NCI-H187 treated with DMSO at 0.1 percent for 48 hours (cell line): ENCODE measurements at regions not wholly inside any gene's neighbourhood (a gene's known extent, or its start where the extent isn't known, plus 50 kb on each side); places are given as distances from the start of the nearest gene placed in this dataset.
A peak's percentile ranks its signal among the peaks of the same experiment; 100 is the strongest.

Source experiments
- DNase-seq: peaks from one replicate; lab custom pipeline; 2025; lab: John Stamatoyannopoulos, UW

- no peak for DNase-seq
Measured at GRCh38 chr12:100675432-100675831, 101.9 kb downstream of the GAS2L3 start.

- no peak for DNase-seq
Measured at GRCh38 chr12:100681074-100681473, 107.6 kb downstream of the GAS2L3 start.

- no peak for DNase-seq
Measured at GRCh38 chr12:100682178-100682577, 108.7 kb downstream of the GAS2L3 start.

- DNase-seq, result no peak
Measured at GRCh38 chr12:100687686-100688085, 106.9 kb upstream of the ANO4 start.

DNA sequence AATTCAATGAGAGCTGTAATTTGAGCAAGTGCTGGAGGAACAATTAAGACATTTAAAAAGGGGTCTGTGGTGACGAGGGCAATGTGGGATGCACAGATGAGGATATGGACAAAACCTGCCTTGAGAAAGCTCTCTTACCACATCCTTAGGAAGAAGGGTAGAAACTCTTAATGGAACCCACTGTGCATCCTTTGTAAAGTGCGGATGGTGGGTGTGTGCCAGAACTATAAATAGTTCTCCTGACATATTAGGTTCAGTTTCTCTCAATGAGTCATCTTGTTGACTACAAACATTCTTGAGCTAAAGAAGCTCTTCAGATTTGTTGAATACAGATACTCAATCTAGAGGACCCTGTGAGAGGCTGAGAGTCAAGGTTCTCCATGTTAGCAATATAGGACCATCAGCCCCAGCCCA lies 106.1 kb upstream of the ANO4 start:
- peak; percentile 26 for DNase-seq

DNA sequence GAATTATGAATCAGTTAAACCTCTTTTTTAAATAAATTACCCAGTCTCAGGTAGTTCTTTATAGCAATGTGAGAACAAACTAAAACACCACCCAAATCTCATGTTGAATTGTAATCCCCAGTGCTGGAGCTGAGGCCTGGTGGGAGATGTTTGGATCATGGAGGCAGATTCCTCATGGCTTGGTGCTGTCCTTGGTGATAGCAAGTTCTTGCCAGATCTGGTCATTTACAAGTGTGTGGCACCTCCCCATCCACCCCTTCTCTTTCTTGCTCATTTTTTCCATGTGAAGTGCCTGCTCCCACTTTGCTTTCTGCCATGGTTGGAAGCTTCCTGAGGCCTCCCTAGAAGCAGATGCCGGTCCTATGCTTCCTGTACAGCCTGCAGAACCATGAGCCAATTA lies 102.1 kb upstream of the ANO4 start:
- no peak for DNase-seq

DNA sequence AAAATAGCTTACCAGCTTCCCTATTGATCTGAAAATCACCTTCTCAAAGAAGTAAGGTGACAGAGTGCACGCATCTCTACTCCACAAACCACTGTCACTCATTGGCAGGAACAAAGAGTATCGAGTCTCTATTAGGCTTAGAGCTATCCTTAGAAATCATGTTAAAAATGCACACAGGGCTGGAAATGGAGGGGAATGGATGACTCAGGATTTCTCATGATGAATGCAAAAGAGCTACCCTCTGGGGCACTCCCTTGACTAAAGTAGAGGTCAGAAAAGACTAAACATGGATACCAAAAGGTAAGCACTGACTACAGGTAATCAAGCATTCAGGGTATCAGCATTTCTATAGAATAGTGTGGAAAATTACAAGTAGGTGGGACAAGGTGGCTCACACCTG lies 96.1 kb upstream of the ANO4 start:
- DNase-seq, result no peak

GRCh38 chr12:100699209-100699608 lies 95.4 kb upstream of the ANO4 start:
- DNase-seq, result no peak

DNA sequence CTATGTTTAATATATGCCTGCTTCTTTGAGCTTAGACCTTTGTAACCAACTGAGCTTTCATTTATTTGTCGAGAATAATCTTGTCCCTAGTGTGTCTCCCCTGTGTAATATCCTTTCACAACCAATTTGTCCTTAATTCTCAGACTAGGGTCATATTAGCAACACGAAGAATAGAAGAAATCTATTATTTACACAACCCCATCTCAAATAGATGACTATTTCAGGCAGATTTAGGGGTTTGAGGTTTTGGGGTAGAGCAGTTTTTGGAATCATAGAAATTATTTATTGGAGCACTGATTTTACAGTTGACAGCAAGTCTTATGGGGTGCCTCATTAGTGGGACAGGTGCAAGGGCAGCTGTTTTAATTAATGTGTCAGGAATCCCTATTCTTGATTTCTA lies 91.2 kb upstream of the ANO4 start:
- DNase-seq, result no peak

DNA sequence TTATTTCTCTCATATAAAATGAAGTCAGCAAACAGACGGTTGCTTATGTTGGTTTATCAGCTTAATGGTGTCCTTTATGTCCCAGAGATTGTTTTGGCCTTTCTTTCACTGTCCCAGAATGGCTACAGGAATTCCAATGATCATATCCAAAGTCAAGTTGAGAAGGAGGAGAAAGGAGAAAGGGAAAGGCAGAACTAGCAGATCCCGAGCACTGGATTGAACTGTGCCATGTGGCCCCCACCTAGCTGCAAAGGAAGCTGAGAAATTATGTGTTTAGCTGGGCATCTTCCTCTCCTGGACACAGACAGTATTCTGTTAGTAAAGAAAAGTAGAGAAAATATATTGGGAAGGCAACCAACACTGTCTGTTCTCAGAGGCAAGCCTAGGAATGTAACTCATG lies 90.7 kb upstream of the ANO4 start:
- DNase-seq, result no peak

DNA sequence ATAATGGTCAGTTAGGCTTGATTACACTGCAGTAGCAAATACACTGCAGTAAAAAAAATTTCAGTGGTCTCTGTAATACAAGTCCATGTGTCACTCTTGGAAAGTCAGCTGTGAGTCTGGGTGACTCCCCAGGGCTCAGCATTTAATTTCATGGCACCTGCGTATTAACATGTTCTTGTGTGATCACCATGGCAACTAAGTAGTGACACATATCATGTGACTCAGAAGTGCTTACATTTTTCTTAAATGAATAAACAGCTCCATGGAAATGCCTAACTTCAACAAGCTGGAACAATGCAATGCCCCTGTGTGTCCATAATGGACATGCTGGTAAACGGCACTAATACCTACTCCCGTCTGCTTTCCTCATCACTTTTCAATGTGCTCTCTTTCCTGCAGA lies 88.5 kb upstream of the ANO4 start:
- peak; percentile 92 for DNase-seq

GRCh38 chr12:100708591-100708990 lies 86.0 kb upstream of the ANO4 start:
- DNase-seq, result no peak

GRCh38 chr12:100715976-100716944 lies 78.3 kb upstream of the ANO4 start:
- no peak for DNase-seq

DNA sequence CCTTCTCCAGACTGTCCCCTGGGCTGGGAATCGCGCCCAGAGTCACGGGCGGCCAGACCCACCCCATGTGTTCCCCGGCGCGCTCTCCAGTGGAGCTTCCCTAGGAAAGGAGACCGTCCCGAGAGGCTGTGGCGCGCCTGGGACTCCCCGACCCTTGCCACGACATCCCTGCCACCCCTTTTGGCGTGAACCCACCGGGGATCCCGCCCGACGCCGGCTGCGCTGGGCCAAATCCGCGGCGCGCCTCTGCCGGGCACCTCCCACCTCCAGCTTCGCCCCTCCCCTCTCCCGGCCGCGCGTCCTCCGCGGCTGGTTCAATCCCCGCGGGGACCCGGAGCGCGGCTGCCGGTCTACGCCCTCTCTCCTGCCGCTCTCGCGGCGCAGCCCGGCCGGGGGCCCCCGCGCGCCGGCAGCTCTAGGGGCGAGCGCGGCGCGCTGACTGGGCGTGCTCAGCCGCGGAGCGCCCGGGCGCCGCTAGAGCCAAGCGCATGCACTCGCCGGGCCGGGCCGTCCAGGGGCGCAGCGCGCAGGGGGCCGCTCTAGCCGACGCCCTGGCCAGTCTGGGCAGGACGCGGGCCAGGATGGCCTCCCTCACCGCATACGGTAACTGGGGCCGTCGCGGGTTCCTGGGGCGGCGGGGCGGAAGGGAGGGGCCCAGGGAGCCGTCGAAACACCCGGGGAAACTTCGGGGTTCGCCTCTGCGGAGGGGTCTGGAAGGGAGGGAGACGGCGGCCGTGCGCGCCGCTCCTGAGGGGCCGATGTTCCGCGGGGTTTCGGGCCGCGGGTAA lies 77.4 kb upstream of the ANO4 start:
- DNase-seq, result no peak

DNA sequence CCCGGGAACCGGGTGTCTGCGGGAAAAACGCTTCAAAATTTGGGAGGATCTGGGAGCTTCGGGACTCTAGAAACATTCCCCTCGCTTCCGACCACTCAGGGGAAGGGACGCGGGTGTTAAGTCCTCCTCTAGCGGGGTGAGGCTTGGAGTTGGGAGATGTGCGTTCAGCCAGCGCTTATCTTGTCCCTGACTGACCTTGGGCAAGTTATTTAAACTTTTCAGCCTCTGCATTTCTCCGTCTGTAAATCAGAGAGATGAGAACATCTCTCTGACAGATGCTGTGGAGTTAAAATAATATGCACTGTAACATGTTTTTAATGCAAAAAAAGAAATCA lies 76.9 kb upstream of the ANO4 start:
- DNase-seq, result no peak

DNA sequence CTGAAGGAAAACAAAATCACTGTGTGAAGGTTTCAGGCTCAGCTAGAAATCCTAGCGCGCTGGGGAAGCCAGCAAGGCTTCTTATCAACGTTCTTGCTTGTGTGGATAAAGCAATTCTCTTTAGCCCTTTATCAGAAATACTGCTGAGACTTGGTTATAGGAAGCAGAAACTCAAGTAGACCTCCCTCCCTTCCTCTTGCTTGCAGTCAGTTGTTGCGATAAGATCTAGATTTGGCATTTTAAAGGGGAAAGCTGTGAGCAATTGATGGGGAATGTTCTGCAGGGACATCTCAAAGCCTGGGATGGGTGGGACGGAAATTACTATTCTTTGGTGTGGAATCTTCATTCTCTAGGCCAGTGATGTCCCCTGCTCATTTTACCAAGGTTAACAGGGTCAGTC lies 76.4 kb upstream of the ANO4 start:
- no peak for DNase-seq

GRCh38 chr12:100720016-100720654 lies 74.4 kb upstream of the ANO4 start:
- no peak for DNase-seq

DNA sequence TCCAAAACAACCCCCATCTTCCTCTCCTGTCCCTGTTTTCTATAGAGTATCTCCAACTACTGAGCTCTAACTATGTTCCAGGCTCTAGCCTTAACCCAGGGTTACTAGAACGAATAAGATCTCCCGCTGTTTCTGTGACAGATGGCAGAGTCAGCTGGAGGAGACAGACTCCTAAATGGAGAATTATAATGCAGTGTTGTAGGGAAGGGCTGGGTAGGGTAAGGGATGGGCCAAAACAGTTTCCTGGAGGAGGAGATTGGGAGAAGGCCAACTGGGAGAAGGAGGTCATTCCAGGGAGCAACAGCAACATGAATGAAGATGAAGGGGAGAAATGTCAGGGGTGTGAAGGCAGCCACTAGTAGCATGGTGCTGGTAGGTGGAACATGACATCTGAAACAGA lies 73.4 kb upstream of the ANO4 start:
- DNase-seq, result no peak

GRCh38 chr12:100724071-100724470 lies 70.5 kb upstream of the ANO4 start:
- DNase-seq, result peak; percentile 75

DNA sequence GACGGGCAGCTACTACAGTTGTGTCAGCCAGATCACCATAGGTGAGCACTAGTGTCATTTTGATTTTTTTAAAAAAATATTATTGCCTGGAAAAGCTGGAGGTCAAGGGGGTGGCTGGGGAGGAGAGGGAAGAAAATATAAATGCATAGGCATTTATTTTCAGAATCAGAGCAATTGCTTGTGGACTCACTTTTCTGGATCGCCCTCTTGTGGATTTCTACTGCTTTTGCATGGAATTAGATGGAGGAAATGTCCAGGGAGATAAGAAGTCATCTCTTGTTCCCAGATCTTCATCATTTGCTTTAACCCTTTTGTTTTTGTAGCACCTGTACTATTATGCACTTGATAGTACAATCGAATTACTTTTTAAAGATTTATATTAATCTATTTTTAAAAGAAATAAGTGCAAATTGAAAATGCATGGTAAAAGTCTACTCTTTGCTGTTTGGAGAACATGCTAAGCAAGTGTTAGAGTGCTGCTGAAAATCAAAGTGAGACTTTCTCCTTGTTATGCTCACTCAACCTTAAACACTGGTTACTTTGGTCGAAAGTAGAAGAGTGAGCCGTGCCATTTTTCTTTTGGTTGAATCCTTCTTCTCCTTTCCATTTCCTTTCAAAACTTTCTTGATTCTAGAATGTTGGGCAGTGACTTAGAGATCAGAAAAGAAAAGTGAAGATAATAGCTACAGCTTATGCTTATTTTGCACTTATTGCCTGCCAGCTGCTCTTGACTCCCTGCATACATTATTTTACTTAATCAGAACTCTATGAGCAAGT lies 60.6 kb upstream of the ANO4 start:
- DNase-seq, result peak; percentile 26

DNA sequence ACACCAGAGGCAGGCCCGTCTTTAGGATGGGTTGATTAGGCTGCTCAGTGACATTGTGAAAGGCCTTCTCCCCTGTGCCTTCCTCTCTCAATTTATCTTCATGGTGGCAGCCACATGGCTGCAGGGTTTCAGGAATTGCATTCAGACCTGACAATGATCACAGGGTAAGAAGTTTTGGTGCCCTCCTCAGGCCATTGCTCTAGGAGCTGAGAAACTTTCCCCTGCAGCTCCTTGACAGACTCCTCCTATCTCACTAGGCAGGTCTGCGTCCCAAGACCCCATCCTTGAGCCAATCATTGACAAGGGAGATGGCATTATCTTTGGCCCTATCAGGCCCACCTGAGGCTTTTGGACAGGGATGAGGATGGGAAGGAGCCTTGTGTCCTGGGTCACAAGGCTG lies 57.4 kb upstream of the ANO4 start:
- DNase-seq, result no peak

- no peak for DNase-seq
Measured at GRCh38 chr12:100738086-100738485, 56.5 kb upstream of the ANO4 start.
